ENCODE measurements at regions not wholly inside any gene's neighbourhood (a gene's known extent, or its start where the extent isn't known, plus 50 kb on each side); places are given as distances from the start of the nearest gene placed in this dataset.
"Not testable (repeated sequence)": the region's sequence is repeated elsewhere in the genome, so short reads cannot be mapped to it uniquely, and the experiment has no call there.

GRCh38 chr6:80519811-80520594 is 413.5 kb downstream of the BCKDHB start:
- TF ChIP-seq CTCF (IDR thresholded peaks at IDR 0.05; ENCODE audit: insufficient read depth, low read depth, low read length, missing control alignments) = no peak

GRCh38 chr6:80517525-80517924 is 411.1 kb downstream of the BCKDHB start:
- no peak for TF ChIP-seq CTCF (IDR thresholded peaks at IDR 0.05; ENCODE audit: insufficient read depth, low read depth, low read length, missing control alignments)
- no peak overlapping the region for H3K4me3 ChIP-seq (ENCODE audit: low read length)
- DNase-seq (ENCODE audit: low read depth) = no peak

More at GRCh38 chr6:80519811-80520594, 413.5 kb downstream of the BCKDHB start:
- no peak overlapping the region for H3K4me3 ChIP-seq (ENCODE audit: low read length)
- DNase-seq (ENCODE audit: low read depth) = no peak

GRCh38 chr6:80510521-80510920 is 404.1 kb downstream of the BCKDHB start:
- H3K4me3 ChIP-seq (ENCODE audit: low read length); DNase-seq (ENCODE audit: low read depth): not testable (repeated sequence)

GRCh38 chr6:80508885-80509630 is 402.6 kb downstream of the BCKDHB start:
- DNase-seq (ENCODE audit: low read depth) = peak; percentile 69
- no peak overlapping the region for H3K4me3 ChIP-seq (ENCODE audit: low read length)
- no peak for TF ChIP-seq CTCF (IDR thresholded peaks at IDR 0.05; ENCODE audit: insufficient read depth, low read depth, low read length, missing control alignments)

- H3K4me3 ChIP-seq (ENCODE audit: low read length) = no peak overlapping the region
- no peak for DNase-seq (ENCODE audit: low read depth)
- TF ChIP-seq CTCF (IDR thresholded peaks at IDR 0.05; ENCODE audit: insufficient read depth, low read depth, low read length, missing control alignments) = no peak
Observed at GRCh38 chr6:80504882-80505281, 398.4 kb downstream of the BCKDHB start.

- no peak for TF ChIP-seq CTCF (IDR thresholded peaks at IDR 0.05; ENCODE audit: insufficient read depth, low read depth, low read length, missing control alignments)
- no peak for DNase-seq (ENCODE audit: low read depth)
- H3K4me3 ChIP-seq (ENCODE audit: low read length) = no peak overlapping the region
Observed at GRCh38 chr6:80503660-80504059, 397.2 kb downstream of the BCKDHB start.

GRCh38 chr6:80502871-80503270 is 396.4 kb downstream of the BCKDHB start:
- TF ChIP-seq CTCF (IDR thresholded peaks at IDR 0.05; ENCODE audit: insufficient read depth, low read depth, low read length, missing control alignments) = no peak
- DNase-seq (ENCODE audit: low read depth) = no peak

More at GRCh38 chr6:80502871-80503270, 396.4 kb downstream of the BCKDHB start:
- H3K4me3 ChIP-seq (ENCODE audit: low read length) = no peak overlapping the region

Measured in epithelial cell of esophagus (primary cell).